Transverse colon (tissue), 4 donors: ENCODE measurements at regions not wholly inside any gene's neighbourhood (a gene's known extent, or its start where the extent isn't known, plus 50 kb on each side); places are given as distances from the start of the nearest gene placed in this dataset.

Experiments used
- CTCF ChIP-seq, 5 experiments: fragments of 200-600 bp in 3 of 5; fragments of 450-650 bp in 2 of 5; sonication (generic) in 3 of 5; IDR thresholded peaks; 1 replicate in 2 of 5; 2 replicates in 3 of 5; pipeline ENCODE4 v1.5.1; 2016 to 2017; ENCODE audit warnings: antibody characterized with exemption in 5 of 5, inconsistent platforms in 3 of 5, mild to moderate bottlenecking in 2 of 5, moderate library complexity in 1 of 5
- POLR2A ChIP-seq: fragments of 450-650 bp; IDR thresholded peaks from one replicate; pipeline ENCODE4 v1.6.1; 2016; ENCODE audit warnings: antibody characterized with exemption, mild to moderate bottlenecking, moderate library complexity
- POLR2AphosphoS5 ChIP-seq, 3 donors: sonication (generic); formaldehyde crosslinking; IDR thresholded peaks; one replicate each; pipeline ENCODE4 v1.6.1; 2016; ENCODE audit warnings: antibody characterized with exemption in 3 of 3

GRCh38 chr2:35585972-35586371 is 769.6 kb upstream of the CRIM1 start:
- TF ChIP-seq CTCF (IDR thresholded peaks at IDR 0.05) (no peak), POLR2A (no peak), POLR2AphosphoS5 (IDR thresholded peaks at IDR 0.05) (no peak)
